PFSK-1 (cell line): ENCODE measurements at regions not wholly inside any gene's neighbourhood (a gene's known extent, or its start where the extent isn't known, plus 50 kb on each side); places are given as distances from the start of the nearest gene placed in this dataset.

Experiments used
- FOXP2 ChIP-seq: optimal IDR thresholded peaks from 2 replicates; pipeline ENCODE3; 2011; ENCODE audit warnings: borderline replicate concordance, control low read depth, inconsistent platforms; ENCODE audit not compliant: insufficient read depth; ENCODE audit errors: extremely low read length, extremely low read depth
- POLR2AphosphoS5 ChIP-seq: IDR thresholded peaks from 2 replicates; pipeline ENCODE4 v1.6.1; 2012; ENCODE audit warnings: low read depth, mild to moderate bottlenecking, control low read depth, low read length, moderate library complexity
- SIN3A ChIP-seq: IDR thresholded peaks from 2 replicates; pipeline ENCODE4 v1.6.1; 2012; ENCODE audit warnings: mild to moderate bottlenecking, low read length, moderate library complexity, borderline replicate concordance; ENCODE audit not compliant: insufficient read depth
- TAF1 ChIP-seq: IDR thresholded peaks from 2 replicates; pipeline ENCODE4 v1.6.1; 2012; ENCODE audit warnings: low read length, control low read depth, borderline replicate concordance; ENCODE audit not compliant: insufficient read depth
- TF ChIP-seq, protein P1 (sequence below), 2 experiments: IDR thresholded peaks; 2 replicates each; pipeline versions ENCODE4 v1.6.1 to v1.8.0; 2011 to 2012; ENCODE audit warnings: low read depth in 2 of 2, low read length in 2 of 2, control low read depth in 1 of 2, inconsistent platforms in 1 of 2, mild to moderate bottlenecking in 1 of 2, moderate library complexity in 1 of 2; ENCODE audit not compliant: insufficient read depth in 1 of 2

DNA sequence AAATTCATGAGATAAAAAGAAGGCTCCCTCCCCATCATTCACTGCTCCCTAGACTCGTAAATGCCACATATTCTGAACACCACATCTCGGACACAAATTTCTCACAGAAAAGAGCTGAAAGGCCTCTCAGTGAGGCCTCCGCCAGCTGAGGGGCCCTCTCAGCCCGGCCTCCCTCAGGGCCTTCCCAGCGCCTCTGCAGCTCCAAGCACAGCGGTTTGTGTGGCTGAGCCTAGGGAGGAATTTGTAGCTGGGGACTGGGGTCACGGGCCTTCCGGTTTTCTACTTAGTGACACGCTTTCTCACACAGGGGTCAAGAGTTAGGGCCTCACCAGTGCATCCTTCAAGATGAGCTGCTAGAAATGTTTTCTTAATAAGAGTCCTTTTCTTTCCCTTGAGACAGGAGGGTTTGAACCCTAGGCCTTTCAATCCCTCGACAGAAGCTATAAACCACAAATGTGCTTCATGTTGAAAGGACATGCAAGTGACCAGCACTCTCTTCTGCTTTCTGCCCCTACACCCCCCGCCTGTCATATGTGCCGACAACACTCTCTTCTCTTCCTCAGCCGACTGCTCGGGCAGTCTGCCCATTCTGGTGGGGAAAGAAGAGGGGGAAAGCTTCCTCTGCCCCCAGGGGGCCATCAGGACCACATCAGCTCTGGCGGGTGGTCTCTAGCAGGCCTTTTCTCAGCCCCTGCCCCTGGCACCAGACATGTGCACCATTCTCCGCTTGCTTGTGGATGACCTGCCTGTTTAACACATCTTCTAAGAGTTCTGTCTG lies 104.9 kb downstream of the CHIC2 start:
- TF ChIP-seq, protein P1, sequence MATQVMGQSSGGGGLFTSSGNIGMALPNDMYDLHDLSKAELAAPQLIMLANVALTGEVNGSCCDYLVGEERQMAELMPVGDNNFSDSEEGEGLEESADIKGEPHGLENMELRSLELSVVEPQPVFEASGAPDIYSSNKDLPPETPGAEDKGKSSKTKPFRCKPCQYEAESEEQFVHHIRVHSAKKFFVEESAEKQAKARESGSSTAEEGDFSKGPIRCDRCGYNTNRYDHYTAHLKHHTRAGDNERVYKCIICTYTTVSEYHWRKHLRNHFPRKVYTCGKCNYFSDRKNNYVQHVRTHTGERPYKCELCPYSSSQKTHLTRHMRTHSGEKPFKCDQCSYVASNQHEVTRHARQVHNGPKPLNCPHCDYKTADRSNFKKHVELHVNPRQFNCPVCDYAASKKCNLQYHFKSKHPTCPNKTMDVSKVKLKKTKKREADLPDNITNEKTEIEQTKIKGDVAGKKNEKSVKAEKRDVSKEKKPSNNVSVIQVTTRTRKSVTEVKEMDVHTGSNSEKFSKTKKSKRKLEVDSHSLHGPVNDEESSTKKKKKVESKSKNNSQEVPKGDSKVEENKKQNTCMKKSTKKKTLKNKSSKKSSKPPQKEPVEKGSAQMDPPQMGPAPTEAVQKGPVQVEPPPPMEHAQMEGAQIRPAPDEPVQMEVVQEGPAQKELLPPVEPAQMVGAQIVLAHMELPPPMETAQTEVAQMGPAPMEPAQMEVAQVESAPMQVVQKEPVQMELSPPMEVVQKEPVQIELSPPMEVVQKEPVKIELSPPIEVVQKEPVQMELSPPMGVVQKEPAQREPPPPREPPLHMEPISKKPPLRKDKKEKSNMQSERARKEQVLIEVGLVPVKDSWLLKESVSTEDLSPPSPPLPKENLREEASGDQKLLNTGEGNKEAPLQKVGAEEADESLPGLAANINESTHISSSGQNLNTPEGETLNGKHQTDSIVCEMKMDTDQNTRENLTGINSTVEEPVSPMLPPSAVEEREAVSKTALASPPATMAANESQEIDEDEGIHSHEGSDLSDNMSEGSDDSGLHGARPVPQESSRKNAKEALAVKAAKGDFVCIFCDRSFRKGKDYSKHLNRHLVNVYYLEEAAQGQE (IDR thresholded peaks at IDR 0.05; ENCODE audit: insufficient read depth in 1 of 2, low read depth in 2 of 2, low read length in 2 of 2), result no peak
- no peak for TF ChIP-seq FOXP2
- TF ChIP-seq POLR2AphosphoS5, result no peak
- TF ChIP-seq TAF1, result no peak
- TF ChIP-seq SIN3A, result no peak

DNA sequence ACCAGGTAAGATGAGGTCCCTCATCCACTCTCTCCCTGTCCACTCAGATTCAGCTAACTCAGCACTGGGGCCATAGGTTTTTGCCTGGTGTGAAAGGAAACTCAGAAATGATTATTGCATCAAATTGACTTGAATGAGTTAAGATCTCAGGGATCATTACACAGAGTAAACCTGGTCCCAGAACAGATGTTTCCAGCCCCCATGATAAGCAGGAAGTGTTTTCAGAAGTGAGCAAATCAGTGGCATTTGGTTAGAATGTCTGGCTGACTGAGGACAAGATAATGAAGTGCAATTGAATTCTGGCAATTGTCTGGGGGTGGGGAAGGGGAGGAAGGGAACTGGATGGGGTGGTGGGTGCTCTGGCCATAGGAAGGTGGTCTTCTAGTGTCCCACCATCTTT lies 108.0 kb downstream of the CHIC2 start:
- TF ChIP-seq, protein P1 (IDR thresholded peaks at IDR 0.05; ENCODE audit: insufficient read depth in 1 of 2, low read depth in 2 of 2, low read length in 2 of 2), result peak in 1 of 2 experiments; percentile 3; a peak in 1 of 4 replicates
- TF ChIP-seq TAF1, result no peak
- TF ChIP-seq POLR2AphosphoS5, result no peak
- TF ChIP-seq FOXP2, result no peak
- TF ChIP-seq SIN3A, result no peak

- no peak for TF ChIP-seq SIN3A
- TF ChIP-seq, protein P1 (IDR thresholded peaks at IDR 0.05; ENCODE audit: insufficient read depth in 1 of 2, low read depth in 2 of 2, low read length in 2 of 2), result peak in 1 of 2 experiments; percentile 31; a peak in 1 of 4 replicates
Observed at GRCh38 chr4:53956053-53956452, 108.4 kb downstream of the CHIC2 start.

- no peak for TF ChIP-seq TAF1
- no peak for TF ChIP-seq SIN3A
- TF ChIP-seq POLR2AphosphoS5, result no peak
- TF ChIP-seq, protein P1 (IDR thresholded peaks at IDR 0.05; ENCODE audit: insufficient read depth in 1 of 2, low read depth in 2 of 2, low read length in 2 of 2), result no peak
- no peak for TF ChIP-seq FOXP2
Observed at GRCh38 chr4:53951414-53951813, 113.0 kb downstream of the CHIC2 start.
